Stimulated activated naive B cell treated with anti-CD40 and anti-IgM and Interleukin-4, amounts not matched to agents 10 μg/mL and 1 μg/mL and 100 μg/mL, for 72 hours (primary cell): ENCODE measurements at regions not wholly inside any gene's neighbourhood (a gene's known extent, or its start where the extent isn't known, plus 50 kb on each side); places are given as distances from the start of the nearest gene placed in this dataset.
A peak's percentile ranks its signal among the peaks of the same experiment; 100 is the strongest.

Experiments used
- ATAC-seq, 2 donors: fragments of 150-1000 bp; cut with Tn5 transposase; replicated peaks; 2 replicates each; pipeline ENCODE4 v1.10.0; 2021; ENCODE audit warnings: moderate library complexity in 1 of 2
- DNase-seq: peaks from one replicate; pipeline ENCODE4 v3.0.0; 2021
- H3K27ac Mint-ChIP-seq: one replicate; pipeline ENCODE4 v1.8.0; 2022; ENCODE audit warnings: mild to moderate bottlenecking, mixed read lengths
- H3K27me3 Mint-ChIP-seq, 2 donors: one replicate each; pipeline ENCODE4 v1.8.0; 2022; ENCODE audit warnings: mixed read lengths in 2 of 2
- H3K36me3 Mint-ChIP-seq, 2 donors: one replicate each; pipeline ENCODE4 v1.8.0; 2022; ENCODE audit warnings: mixed read lengths in 2 of 2, mild to moderate bottlenecking in 1 of 2
- H3K4me1 Mint-ChIP-seq, 2 donors: one replicate each; pipeline ENCODE4 v1.8.0; 2022; ENCODE audit warnings: mixed read lengths in 2 of 2, mild to moderate bottlenecking in 1 of 2
- H3K4me3 Mint-ChIP-seq, 2 donors: one replicate each; pipeline ENCODE4 v1.8.0; 2022; ENCODE audit warnings: mild to moderate bottlenecking in 2 of 2, mixed read lengths in 2 of 2, moderate library complexity in 1 of 2
- H3K9me3 Mint-ChIP-seq, 2 donors: one replicate each; pipeline ENCODE4 v1.8.0; 2022; ENCODE audit warnings: mixed read lengths in 2 of 2, mild to moderate bottlenecking in 1 of 2

DNA sequence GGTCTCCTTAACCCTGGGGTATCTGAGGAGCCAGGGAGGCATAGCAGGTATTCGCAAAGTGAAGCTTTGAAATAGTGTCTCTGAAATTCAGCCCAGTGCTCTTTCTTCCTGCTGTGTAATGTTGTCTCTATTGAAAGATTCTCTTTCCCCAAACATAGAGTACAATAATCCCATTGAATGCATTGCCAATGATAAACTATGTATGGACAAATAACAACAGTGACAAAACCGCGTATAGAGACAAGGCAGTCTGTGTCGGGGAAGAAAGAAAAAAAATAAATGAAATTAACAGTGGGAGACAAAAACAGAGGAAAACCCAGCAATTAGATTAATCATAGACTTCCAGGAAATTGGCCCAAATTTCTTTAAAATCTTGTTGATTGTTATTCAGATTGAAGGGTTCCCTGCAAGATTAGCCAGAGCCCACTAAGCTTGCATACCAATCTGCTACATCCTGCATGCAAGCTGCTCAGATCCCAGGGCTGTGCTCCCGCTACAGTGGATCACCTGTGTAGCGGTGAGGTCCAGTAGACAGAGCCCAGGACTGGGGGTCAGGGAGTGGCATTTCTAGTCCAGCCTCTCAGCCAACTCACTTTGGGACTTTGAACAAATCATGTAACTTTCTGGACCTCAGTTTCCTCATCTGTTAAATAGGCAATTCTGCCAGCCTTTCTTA lies 492.8 kb downstream of the INSC start:
- H3K36me3 Mint-ChIP-seq: no peaks in the 10 kb centered on the region
- no peak overlapping the region for H3K27ac Mint-ChIP-seq
- DNase-seq (no peak), ATAC-seq (no peak)
- no peak overlapping the region for H3K4me3 Mint-ChIP-seq
- H3K9me3 Mint-ChIP-seq: peaks cover 0 to 1% of the 10 kb centered on the region in 2 donors
- no peaks in the 10 kb centered on the region for H3K27me3 Mint-ChIP-seq
- no peaks in the 10 kb centered on the region for H3K4me1 Mint-ChIP-seq

DNA sequence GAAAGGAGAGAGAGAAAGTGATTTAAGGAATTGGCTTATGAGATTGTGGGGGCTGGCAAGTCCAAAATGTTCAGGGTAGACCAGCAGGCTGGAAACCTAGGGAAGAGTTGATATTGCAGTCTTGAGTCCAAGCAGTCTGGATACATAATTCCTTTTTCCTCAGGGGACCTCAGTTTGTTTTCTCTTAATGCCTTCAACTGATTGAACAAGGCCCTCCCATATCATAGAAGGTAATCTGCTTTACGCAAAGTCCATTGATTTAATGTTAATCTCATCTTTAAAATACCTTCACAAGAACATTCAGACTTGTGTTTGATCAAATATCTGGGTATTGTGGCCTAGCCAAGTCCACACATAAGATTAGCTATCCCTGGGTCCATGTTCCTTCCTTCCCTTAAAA lies 494.7 kb downstream of the INSC start:
- H3K36me3 Mint-ChIP-seq: no peaks in the 10 kb centered on the region
- H3K4me3 Mint-ChIP-seq: no peak overlapping the region
- no peak overlapping the region for H3K27ac Mint-ChIP-seq
- no peak for ATAC-seq
- no peak for DNase-seq
- H3K9me3 Mint-ChIP-seq: peaks cover 0 to 1% of the 10 kb centered on the region in 2 donors
- no peaks in the 10 kb centered on the region for H3K27me3 Mint-ChIP-seq
- H3K4me1 Mint-ChIP-seq: no peaks in the 10 kb centered on the region

DNA sequence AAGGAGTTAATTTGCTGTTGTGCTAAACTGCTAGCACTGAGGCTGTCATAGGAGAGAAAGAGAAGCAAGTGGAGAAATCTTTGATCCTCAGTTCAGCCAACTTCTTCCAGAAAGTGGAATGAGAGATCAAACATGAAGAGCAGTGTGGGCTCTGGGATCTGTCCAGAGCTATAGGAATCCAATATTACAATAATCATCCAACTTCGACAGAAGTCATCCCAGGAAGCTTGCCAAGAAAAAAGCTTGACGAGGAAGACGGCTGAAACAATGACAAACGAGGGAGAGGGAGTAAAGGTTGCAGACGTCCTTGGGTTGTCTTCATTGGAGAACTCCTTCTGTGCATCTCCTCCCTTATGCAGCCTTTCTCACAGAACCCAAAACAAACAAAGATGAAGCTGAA lies 496.2 kb downstream of the INSC start:
- no peaks in the 10 kb centered on the region for H3K4me1 Mint-ChIP-seq
- H3K4me3 Mint-ChIP-seq: no peak overlapping the region

DNA sequence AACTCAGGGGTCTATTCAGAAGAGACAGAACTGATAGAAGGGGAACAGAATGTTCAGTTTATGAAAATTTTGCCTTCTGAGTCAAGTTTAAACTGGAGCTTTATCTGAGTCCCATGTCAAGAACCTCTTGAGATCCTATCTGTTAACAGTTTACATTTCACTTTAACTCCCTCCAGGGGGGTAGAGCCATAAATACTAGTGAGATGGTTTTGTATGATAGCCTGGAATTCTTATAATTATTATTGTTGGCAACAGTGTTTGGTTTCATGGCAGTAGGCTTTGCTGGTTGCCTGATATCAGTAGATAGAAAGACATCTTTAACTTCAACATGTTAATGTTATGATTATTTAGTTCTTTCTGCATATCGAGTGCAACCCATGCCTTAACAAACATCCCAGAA lies 498.5 kb downstream of the INSC start:
- Mint-ChIP-seq H3K9me3 (peaks cover 0 to 1% of the 10 kb centered on the region in 2 donors), H3K4me3 (no peak overlapping the region), H3K36me3 (no peaks in the 10 kb centered on the region), H3K4me1 (no peaks in the 10 kb centered on the region), H3K27ac (no peak overlapping the region), H3K27me3 (no peaks in the 10 kb centered on the region)
- no peak for DNase-seq
- no peak for ATAC-seq

More for the DNA sequence above, 496.2 kb downstream of the INSC start:
- H3K36me3 Mint-ChIP-seq: no peaks in the 10 kb centered on the region
- H3K27ac Mint-ChIP-seq: no peak overlapping the region
- H3K27me3 Mint-ChIP-seq: no peaks in the 10 kb centered on the region
- no peak for DNase-seq
- H3K9me3 Mint-ChIP-seq: peaks cover 0 to 1% of the 10 kb centered on the region in 2 donors
- ATAC-seq: no peak

DNA sequence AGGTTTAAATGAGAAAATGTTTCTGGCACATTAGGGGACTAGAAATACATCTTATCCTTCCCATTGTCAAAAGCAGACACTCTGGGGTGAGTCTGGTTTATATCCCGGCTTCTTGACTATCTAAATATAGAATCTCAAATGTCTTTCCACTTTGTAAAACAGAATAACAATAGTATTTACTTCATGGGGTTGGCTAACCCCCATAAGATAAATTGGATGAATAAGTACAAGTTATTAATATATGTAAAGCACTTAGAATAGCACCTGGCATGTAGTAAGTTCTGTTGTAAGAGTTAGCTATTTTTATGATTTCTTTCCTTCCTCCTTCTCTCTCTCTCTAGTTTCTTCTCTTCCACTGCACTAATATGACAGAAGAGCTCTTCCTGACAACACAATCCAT lies 499.1 kb downstream of the INSC start:
- DNase-seq (no peak), ATAC-seq (no peak)
- H3K36me3 Mint-ChIP-seq: no peaks in the 10 kb centered on the region
- H3K4me3 Mint-ChIP-seq: no peak overlapping the region
- H3K4me1 Mint-ChIP-seq: no peaks in the 10 kb centered on the region
- no peaks in the 10 kb centered on the region for H3K27me3 Mint-ChIP-seq
- no peak overlapping the region for H3K27ac Mint-ChIP-seq
- H3K9me3 Mint-ChIP-seq: peaks cover 0 to 1% of the 10 kb centered on the region in 2 donors

DNA sequence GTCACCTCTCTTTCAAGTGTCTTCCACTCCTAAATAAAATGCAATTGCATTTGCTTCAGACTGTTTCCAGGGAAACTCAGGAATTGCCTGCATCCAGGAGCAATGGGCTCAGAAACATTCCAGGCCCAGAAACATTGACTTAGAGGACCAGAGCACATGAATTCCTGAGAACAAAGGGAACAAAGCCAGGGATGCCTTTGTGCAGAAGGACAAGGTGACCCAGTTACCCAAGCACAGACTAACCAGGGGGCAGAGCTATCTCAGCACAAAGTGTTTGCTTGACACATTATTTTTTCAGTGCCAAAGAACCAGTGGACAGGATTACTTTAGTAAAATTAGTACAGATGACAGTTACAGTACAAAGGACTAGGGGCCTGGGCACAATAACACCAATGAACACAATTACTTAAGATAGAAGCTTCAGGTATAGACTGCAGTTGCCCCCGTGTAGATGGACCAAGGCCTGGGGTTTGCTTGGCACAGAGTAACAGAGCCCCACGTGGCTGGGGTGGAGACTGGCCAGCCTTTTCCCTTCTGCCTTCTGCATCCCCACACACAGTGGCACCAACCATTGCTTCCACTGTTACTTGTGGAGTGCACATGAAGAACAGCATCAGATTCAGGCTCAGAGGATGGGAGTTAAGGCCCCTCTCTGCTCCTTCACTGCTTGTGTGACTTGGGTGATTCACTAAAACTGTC lies 500.8 kb downstream of the INSC start:
- Mint-ChIP-seq H3K4me1 (no peaks in the 10 kb centered on the region), H3K36me3 (no peaks in the 10 kb centered on the region), H3K9me3 (peaks cover 0 to 1% of the 10 kb centered on the region in 2 donors), H3K27me3 (no peaks in the 10 kb centered on the region), H3K27ac (no peak overlapping the region), H3K4me3 (no peak overlapping the region)
- no peak for ATAC-seq
- no peak for DNase-seq

DNA sequence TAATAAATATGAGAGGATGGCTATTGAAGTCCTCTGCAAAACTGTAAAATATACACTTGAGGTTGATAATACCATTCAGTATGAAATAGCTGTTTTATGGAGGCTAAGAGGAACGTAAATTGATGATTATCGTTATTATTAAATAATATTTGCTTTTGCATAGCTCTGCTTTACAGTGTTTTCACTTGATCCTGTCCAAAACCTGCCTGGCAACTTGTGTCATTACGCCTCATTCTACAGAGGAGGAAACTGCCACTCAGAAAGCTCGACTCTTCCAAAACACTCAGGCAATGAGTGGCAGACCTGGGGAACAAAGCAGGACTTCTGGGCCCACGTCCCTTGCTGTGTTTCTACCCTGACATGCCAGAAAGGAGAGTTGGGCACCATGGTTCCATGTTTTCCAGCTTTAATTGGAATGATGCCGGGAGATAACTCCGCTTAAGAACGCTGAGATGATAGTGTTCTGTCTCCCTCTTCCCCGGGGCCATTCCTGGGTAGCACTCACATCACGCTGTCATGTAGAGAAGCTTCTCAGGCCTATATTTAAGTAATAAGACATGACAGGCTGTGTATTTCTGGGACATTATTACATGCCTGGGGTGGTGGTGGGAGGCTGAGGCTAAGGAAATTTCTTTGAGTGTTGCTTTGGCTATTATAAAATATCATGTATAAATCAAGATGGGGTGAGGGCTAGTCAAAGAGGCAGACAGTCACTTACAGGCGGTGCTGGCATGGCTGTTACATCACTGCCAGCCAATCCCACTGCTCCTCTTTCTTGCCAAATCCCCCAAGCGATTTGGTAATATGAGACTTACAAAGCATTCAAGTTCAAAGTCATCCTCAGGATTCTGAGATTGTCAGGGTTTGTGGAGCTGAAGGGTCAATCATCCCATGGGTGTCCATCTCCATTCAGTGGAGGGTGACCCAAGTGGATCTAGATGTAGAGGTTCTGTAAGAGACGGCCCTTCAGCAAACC lies 501.7 kb downstream of the INSC start:
- no peaks in the 10 kb centered on the region for H3K4me1 Mint-ChIP-seq
- DNase-seq (no peak), ATAC-seq (no peak)
- H3K27me3 Mint-ChIP-seq: peaks cover 0 to 4% of the 10 kb centered on the region in 2 donors
- H3K9me3 Mint-ChIP-seq: peaks cover 0 to 1% of the 10 kb centered on the region in 2 donors
- no peak overlapping the region for H3K27ac Mint-ChIP-seq
- H3K4me3 Mint-ChIP-seq: no peak overlapping the region
- no peaks in the 10 kb centered on the region for H3K36me3 Mint-ChIP-seq

DNA sequence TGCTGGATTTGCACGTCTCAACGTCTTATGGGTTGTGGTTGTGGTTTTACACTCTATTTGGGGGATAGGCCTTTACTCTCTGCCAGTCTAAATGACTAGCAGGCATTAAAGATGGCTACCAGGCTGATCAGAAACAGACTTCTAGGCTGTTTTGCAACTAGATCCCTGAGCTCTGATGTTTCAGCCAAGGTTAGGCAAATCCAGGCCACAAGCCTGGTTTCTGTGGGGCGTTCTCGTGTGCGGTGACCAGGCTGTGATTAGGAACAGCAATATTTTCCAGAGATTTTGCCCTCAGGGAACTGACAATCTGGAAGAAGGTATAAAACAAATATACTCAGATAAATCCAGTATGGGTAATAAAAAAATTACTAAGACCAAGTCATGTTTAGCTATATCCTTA lies 502.4 kb downstream of the INSC start:
- Mint-ChIP-seq H3K4me3 (no peak overlapping the region), H3K4me1 (no peaks in the 10 kb centered on the region), H3K27ac (no peak overlapping the region), H3K36me3 (no peaks in the 10 kb centered on the region), H3K27me3 (peaks cover 0 to 4% of the 10 kb centered on the region in 2 donors), H3K9me3 (no peaks in the 10 kb centered on the region)
- ATAC-seq: no peak
- no peak for DNase-seq

DNA sequence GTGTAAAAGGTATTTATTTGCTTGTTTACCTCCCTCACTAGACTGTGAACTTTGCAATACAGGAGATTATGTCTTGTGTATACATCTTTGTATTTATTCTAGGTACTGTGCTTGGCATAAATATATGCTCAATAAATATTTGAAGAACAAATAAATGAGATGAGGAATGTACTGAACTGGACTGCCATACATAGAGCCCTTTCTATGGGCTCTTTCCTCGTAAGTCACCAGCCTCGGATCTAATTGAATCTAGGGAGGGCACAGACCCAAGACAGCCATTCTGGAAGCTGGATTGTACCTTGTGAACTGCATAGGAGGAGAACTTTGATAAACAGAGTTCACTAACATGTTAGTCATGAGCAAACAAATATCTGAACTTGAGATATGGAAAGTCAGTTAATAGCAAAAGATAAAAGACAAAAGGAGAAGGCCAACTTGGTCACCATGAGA lies 503.9 kb downstream of the INSC start:
- ATAC-seq: no peak
- no peaks in the 10 kb centered on the region for H3K4me1 Mint-ChIP-seq
- H3K36me3 Mint-ChIP-seq: no peaks in the 10 kb centered on the region
- no peak overlapping the region for H3K27ac Mint-ChIP-seq
- H3K4me3 Mint-ChIP-seq: no peak overlapping the region
- no peaks in the 10 kb centered on the region for H3K9me3 Mint-ChIP-seq
- peaks cover 0 to 4% of the 10 kb centered on the region in 2 donors for H3K27me3 Mint-ChIP-seq
- DNase-seq: no peak

DNA sequence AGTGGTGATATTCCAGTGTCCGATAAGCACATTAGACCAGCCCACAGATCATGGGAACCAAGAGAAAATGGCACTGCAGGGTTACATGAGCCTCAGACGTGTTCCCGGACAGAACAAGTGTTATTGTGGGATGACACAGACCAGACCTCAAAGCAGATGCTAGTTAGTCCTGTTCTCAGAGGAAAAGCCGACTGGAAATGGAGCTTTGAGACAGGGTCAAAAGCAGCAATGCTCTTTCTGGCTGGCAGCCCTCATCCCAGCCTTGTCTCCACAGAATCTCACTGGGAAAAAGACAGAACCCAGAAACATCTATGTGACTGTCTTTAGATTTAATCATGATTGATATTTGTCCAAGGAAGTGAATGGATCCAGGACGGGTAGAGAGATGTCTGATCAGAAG lies 506.8 kb downstream of the INSC start:
- Mint-ChIP-seq H3K9me3 (peaks cover 0 to 4% of the 10 kb centered on the region in 2 donors), H3K4me3 (no peak overlapping the region), H3K4me1 (no peaks in the 10 kb centered on the region), H3K27ac (no peak overlapping the region), H3K36me3 (no peaks in the 10 kb centered on the region), H3K27me3 (peaks cover 0 to 4% of the 10 kb centered on the region in 2 donors)
- no peak for ATAC-seq
- DNase-seq: no peak

DNA sequence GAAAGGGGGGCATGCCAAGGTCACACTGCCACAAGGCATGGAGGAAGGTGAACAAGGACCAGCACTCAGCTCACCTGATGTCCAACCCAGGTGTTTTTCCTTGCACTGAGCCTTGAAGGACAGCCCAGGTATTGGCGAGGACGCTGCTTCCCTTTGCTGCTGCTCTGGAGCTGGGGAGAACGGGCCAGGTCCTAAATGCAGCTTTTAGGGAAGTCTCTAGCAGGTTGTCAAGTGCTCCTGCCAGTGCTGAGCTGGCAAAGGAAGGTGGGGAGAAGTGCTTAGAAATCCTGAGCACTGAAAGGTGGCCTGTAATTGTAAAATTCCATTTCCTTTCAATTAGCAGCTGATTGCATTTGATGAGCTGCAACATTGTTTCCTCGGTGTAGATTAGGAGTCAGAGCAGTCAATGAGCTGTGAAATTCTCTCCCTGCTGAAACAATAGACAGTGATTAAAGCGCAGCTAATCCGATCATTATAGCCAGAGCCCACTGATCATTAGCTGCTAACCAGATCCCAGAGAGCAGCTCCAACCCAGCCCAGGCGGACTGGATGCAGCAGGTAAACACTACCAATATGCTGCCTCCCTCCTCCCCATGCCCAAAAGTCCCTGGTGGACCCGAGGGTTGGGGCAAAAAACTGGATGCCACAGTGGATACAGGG lies 507.6 kb downstream of the INSC start:
- peak in 1 of 2 donors; percentile 18 for ATAC-seq
- H3K27me3 Mint-ChIP-seq: peaks cover 0 to 4% of the 10 kb centered on the region in 2 donors
- H3K4me1 Mint-ChIP-seq: no peaks in the 10 kb centered on the region

DNA sequence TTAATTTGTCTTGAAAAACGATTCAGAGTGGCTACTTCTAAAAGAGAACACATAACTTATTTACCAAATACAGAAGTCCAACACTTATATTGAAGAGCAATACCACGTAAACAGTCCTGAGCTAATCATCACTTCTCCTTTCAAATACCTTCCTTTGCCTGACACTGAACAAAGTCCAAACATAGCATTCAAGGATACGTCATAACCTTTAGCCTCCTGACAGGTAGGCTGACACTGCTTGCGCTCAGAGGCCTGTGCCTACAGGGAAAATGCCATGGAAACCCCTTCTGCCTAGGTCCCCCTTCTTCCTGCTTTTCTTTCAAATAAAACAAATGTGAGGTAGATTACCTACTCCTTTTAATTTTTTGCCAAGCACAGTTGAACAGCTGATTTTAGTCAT lies 510.0 kb downstream of the INSC start:
- ATAC-seq: no peak

More for the DNA sequence above, 507.6 kb downstream of the INSC start:
- Mint-ChIP-seq H3K36me3 (no peaks in the 10 kb centered on the region), H3K27ac (no peak overlapping the region), H3K4me3 (no peak overlapping the region), H3K9me3 (peaks cover 0 to 4% of the 10 kb centered on the region in 2 donors)
- no peak for DNase-seq

DNA sequence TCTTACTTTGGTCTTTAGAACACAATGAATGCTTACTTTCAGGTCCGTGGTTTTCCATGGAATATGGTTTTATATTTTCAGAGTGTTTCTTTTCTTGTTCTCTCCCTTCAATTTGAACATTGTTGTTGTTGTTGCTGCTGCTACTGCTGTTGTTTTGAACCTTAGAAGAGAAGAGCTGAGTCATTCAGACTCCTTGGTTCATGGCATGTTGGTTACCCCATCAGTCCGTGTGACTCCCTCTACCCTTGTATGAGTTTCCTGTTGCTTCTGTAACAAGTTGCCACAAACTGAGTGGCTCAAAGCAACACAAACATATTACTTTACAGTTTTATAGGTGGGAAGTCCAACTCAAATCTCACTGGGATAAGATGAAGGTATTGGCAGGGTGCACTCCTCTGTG lies 511.0 kb downstream of the INSC start:
- Mint-ChIP-seq H3K4me3 (no peak overlapping the region), H3K27me3 (peaks cover 0 to 4% of the 10 kb centered on the region in 2 donors), H3K4me1 (no peaks in the 10 kb centered on the region), H3K27ac (no peak overlapping the region), H3K9me3 (peaks cover 0 to 4% of the 10 kb centered on the region in 2 donors), H3K36me3 (no peaks in the 10 kb centered on the region)
- ATAC-seq: no peak
- DNase-seq: no peak

More for the DNA sequence above, 510.0 kb downstream of the INSC start:
- H3K27me3 Mint-ChIP-seq: peaks cover 0 to 4% of the 10 kb centered on the region in 2 donors
- H3K4me1 Mint-ChIP-seq: no peaks in the 10 kb centered on the region
- DNase-seq: no peak
- H3K4me3 Mint-ChIP-seq: no peak overlapping the region
- no peak overlapping the region for H3K27ac Mint-ChIP-seq
- H3K36me3 Mint-ChIP-seq: no peaks in the 10 kb centered on the region
- H3K9me3 Mint-ChIP-seq: peaks cover 0 to 4% of the 10 kb centered on the region in 2 donors

DNA sequence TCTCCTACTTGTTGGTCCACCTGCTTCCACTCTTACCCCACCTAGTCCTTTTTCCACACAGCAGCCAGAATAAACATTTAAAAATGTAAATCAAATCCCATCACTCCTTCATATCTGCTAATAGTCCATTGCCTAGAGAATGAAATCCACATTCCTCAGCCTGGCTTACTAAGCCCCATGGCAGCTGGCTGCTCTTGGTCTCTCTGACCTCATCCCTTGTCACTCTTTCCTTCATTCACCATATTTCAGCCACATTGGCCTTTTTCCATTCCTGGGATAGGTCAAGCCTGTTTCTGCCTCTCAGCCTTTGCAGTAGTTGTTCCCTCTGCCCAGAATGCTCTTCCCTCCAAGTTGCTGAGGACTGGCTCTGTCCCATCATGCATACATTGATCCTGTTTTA lies 512.8 kb downstream of the INSC start:
- no peak overlapping the region for H3K27ac Mint-ChIP-seq
- H3K4me1 Mint-ChIP-seq: no peaks in the 10 kb centered on the region
- no peak overlapping the region for H3K4me3 Mint-ChIP-seq
- DNase-seq (no peak), ATAC-seq (no peak)
- H3K27me3 Mint-ChIP-seq: no peaks in the 10 kb centered on the region
- H3K36me3 Mint-ChIP-seq: no peaks in the 10 kb centered on the region
- H3K9me3 Mint-ChIP-seq: peaks cover 0 to 4% of the 10 kb centered on the region in 2 donors
